Erythroblast (primary cell): ENCODE measurements at regions not wholly inside any gene's neighbourhood (a gene's known extent, or its start where the extent isn't known, plus 50 kb on each side); places are given as distances from the start of the nearest gene placed in this dataset.
"Not testable (repeated sequence)": the region's sequence is repeated elsewhere in the genome, so short reads cannot be mapped to it uniquely, and the experiment has no call there.

Experiments
- DNase-seq, 2 experiments: peaks; one replicate each; lab custom pipeline; 2025; lab: John Stamatoyannopoulos, UW
- GATA1 ChIP-seq: IDR thresholded peaks from 2 replicates; pipeline ENCODE4 v1.6.1; 2011; ENCODE audit warnings: low read depth, mild to moderate bottlenecking, control low read depth, low read length, moderate library complexity
- POLR2A ChIP-seq: IDR thresholded peaks from 2 replicates; pipeline ENCODE4 v1.6.1; 2011; ENCODE audit warnings: mild to moderate bottlenecking, low read length

DNA sequence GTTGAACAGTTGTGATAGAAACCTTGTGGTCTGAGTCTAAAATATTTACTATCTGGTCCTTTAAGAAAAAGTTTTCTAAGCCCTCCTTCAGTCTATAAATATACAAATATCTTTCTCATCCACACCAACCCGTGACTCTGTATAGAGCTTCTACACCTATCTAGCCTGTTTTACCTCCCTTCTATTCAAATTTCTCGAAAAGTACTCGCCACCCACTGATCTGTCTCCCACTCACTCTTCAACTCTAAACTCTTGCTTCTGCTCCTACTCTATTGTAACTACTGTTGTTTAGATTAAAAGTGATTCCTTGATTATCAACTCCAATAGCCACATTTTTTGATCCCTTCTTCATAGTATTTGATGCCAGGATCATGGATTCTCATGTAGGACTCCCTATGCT lies 329.4 kb upstream of the MAN1A1 start:
- no peak for TF ChIP-seq POLR2A
- no peak for DNase-seq

DNA sequence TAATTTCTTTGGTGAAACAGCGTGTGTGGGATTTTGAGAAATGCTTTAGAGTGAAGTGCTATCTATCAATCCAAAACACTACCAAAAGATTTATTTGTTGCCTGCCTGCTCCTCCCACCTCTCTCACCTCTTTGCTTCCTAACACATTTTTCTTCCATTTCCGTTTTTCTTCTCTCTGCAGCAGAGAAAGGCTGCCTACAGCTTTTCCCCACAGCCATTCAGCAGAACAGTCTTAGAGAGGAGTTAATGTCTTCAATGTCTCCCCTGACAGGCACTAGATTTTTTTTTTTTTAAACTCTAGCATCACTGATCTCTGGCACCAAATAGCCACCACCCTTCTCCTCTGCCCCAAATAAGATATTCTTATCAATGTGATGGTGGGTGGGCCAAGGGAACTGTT lies 327.8 kb upstream of the MAN1A1 start:
- TF ChIP-seq POLR2A (no peak), GATA1 (no peak)
- DNase-seq: peak; percentile 44 to 49

DNA sequence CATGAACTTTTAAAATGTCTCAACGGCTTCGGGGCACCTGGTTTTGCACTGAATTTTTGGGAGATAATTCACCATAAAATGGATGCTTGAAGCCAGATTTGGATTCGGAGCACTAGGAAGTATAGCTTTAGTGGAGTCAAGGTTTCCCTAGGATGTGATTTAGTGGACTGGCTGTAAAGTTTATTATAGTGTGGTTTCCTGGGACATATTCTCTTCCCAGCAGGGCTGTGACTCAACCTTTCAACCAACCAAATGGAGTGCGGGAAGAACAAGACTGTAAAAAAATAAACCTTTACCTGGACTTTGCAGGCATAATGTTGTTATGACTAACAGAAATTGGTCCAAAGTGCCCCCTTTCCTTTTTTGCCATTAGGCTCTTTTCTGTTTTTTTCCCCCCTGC lies 327.4 kb upstream of the MAN1A1 start:
- no peak for DNase-seq
- TF ChIP-seq GATA1 (no peak), POLR2A (no peak)

DNA sequence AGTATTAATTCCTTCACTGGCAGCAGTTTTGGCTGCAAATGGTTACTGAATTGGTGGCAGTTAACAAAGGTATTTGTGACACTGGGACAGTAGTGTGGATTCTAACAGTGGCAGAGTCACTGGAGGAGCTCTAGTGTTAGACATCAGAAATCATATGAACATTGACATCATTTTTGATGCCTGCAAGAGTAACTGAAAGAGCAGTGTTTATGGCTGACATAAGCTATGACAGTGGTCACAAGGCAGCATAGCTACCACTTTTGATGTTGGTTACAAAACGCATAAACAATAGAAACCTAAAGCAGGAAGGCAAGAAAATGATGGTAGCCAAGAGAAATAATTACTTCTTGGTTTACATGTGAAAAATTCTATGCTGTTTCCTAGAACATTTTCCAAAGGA lies 326.7 kb upstream of the MAN1A1 start:
- TF ChIP-seq POLR2A (no peak), GATA1 (no peak)
- DNase-seq: no peak

DNA sequence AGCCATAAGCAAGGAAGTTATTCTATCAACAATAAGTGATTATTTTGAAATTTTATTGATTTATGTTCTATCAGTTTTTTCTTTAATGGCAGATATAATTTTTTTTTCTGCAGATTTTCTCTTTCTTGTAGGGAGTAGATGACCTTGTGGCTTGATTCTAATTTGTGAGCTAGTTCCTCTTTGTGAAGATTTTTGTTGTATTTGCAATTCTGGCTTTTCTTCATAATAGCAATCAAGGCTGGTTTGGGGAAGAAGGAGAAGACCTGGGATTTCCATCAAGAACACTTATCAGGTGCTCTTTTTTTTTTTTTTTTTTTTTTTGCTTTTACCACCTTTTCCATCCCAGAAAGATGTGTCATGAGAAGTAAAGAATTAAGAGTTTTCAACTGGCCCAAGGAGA lies 324.2 kb upstream of the MAN1A1 start:
- no peak for TF ChIP-seq POLR2A
- no peak for TF ChIP-seq GATA1
- no peak for DNase-seq

DNA sequence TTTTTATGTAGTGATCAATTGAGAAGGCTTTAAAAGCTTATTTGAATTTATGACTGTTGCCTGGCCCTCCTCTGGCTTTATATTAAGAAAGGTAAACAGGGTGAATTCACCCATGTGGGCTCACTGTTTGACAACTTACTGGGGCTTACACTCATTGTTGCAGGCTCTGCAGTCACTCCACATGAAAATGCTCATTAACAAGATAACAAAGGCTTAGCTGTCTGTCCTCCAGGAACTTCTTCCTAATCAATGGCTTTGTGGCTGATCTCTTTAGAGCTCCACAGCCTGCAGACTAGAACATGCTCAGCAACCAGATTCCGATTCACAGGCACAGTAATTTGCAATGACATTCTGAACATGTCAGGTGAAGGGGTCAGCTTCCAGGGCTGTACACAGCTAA lies 323.2 kb upstream of the MAN1A1 start:
- no peak for TF ChIP-seq GATA1
- no peak for TF ChIP-seq POLR2A
- no peak for DNase-seq

DNA sequence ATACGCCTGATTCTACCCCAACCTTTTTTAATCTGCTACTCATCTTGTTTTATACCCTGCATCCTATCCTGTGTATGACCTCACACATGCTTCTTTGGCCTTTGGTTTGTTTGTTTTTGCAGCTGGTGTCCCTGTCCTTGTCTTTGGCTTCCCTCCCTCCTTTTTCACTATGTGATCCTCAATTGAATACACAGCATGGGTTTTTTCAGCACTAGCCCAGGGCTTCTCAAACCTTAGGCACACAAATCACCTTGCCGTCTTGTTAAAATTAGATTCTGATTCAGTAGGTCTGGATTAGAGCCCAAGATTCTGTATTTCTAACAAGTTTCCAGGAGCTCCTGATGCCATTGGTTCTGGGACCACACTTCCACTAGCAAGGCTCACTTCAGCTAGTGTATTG lies 321.5 kb upstream of the MAN1A1 start:
- DNase-seq: no peak
- no peak for TF ChIP-seq GATA1
- TF ChIP-seq POLR2A: no peak

DNA sequence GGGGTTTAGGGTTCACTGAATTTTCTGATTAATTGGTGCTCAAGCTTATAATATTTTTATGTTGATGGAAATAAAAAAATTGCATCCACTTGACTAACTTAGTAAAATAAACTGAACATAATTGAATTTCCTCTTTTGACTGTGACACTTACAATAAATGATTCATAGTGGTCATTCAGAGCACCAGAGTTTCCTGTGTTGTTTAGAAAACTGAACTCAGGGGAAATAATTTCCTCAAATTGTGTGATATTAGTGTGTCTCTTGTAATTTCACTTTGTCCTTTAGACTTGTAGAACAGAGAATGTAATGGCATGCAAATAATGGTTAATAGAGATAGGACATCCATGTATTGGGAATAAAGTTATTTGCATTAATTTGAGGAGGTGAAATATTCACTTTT lies 319.7 kb upstream of the MAN1A1 start:
- no peak for DNase-seq
- no peak for TF ChIP-seq GATA1
- no peak for TF ChIP-seq POLR2A

DNA sequence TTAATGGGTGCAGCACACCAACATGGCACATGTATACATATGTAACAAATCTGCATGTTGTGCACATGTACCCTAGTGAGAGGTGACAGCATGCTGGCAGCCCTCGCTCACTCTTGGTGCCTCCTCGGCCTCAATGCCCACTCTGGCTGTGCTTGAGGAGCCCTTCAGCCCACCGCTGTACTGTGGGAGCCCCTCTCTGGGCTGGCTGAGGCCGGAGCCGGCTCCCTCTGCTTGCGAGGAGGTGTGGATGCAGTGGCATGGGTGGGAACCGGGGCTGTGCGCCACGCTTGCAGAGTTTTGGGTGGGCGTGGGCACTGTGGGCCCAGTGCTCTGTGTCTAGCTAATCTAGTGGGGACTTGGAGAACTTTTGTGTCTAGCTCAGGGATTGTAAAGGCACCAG lies 315.9 kb upstream of the MAN1A1 start:
- not testable (repeated sequence) for DNase-seq

DNA sequence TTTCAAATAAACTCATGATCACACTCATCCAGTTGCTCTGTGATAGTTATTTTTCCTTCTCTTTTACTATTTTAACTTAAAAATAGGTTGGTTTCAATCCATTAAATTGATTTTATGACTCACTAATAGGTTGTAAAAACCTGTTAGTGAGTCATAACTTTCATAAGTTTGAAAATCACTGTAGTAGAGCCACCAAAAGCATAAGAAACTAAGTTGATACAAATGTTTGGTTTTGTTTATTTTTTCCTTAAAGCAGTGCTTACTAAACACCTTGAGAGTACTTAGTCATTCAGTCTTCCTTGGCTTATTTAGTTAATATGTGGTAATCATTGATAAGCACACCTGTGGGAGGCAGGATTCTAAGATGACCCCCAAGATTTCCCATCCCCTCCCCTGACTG lies 312.1 kb upstream of the MAN1A1 start:
- DNase-seq: no peak
- no peak for TF ChIP-seq GATA1
- TF ChIP-seq POLR2A: no peak

DNA sequence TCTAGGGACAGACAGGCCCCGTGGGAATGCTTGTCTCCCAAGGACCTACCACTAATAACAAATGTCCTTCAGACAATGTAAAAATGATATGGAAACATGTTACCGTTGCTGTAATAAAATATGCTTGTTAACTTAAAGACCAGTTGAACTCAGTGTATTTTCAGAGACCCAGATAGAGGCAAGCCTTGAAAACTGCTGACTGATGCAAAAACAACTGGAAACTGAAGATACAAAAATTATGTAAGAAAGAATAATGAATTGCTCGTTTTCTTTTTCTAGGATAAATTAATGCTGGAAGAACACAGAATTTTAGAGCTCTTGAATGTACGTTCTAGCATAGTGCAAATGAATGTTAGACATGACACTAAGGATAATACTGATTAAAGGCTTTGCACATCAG lies 311.5 kb upstream of the MAN1A1 start:
- TF ChIP-seq GATA1 (no peak), POLR2A (no peak)
- no peak for DNase-seq

DNA sequence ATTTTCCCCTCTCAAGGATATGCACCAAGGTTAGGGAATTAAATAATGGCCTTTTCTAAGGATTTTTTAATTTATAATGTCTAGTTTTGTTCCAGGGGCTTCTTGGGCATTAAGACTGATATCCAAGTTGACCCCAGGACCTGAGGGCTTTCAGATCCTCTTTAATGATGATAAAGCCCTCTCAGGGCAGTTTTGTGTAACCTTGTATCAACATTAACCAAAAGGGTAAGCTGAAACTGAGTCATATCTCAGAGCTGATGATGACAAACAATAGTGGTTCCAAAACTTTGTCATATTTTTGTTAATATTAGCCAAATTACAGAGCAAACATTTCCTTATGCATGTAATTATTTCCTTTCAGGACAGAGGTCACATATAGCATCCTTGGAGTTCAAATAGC lies 309.4 kb upstream of the MAN1A1 start:
- TF ChIP-seq GATA1: no peak
- TF ChIP-seq POLR2A: no peak
- no peak for DNase-seq

DNA sequence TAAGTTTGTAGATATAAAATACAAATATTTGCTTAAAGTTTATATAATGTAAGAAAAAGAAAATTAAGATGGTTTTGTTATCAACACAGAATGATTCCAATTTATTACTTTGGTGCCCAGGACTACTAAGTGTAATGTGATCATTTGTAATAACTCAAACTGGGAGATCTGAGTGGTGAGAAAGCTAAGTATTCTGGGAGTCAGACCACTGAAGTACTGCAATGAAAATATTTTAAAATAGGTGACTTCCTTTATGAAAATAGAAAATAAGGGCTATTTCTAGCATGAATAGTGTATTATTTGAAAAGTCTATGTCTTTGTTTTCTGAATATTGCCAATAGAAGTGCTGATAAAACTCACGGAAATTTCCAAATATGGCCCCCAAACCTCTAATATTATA lies 305.6 kb upstream of the MAN1A1 start:
- DNase-seq: no peak
- TF ChIP-seq GATA1 (no peak), POLR2A (no peak)

DNA sequence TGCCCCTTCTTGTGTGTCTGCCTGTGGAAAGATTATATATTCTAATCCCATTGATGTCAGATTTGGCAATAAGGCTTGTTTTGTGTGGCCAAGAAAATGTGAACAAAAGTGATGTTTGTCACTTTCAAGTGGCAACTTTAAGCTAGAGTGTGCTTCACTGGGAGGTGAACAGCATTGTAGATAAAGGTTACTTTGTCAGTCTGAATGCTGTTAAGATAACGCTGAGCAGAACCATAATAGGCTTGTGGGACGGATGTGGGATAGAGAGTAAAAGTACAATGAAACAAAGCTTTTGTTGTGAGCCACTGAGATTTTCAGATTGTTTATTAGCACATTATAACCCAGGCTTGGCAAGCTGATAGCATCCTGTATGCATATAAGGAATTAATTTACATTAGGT lies 303.8 kb upstream of the MAN1A1 start:
- DNase-seq: no peak
- TF ChIP-seq GATA1 (no peak), POLR2A (no peak)

DNA sequence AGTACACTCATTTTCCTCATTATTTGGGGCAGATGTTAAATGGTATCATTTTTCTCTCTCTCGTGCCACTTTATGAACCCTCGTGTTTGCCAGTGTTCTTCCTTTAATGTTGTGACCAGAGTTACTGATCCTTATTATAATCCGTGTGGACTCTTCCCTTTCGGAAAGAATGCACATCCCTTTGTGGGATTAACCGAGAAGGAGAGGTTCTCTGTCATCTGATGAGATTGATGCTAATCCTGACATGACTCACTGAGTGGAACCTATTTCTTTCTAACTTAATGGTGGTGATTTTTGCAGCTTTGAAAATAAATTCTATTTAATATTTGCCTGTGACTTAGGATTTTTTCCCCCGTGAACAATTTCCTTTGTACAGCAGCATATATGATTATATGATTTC lies 300.0 kb upstream of the MAN1A1 start:
- no peak for TF ChIP-seq POLR2A
- no peak for TF ChIP-seq GATA1
- DNase-seq: no peak

DNA sequence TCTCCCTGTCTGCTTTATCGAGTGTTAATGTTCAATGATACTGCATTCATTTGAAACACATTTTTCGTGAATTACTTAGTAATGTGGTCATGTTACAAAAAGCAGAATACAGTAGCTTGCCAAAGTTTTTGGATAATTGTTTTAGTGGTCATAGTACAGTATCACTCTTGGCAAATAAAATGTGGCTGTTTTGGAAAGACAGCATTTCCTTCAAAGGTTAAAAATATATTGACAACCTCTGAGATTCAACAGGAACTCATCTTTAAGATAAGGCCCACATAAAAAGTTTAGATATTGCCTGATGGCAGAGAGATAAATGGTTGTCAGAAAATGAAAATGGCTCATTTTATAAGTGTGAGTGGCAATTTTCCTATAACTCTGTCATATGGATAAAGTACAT lies 297.7 kb upstream of the MAN1A1 start:
- TF ChIP-seq GATA1 (no peak), POLR2A (no peak)
- DNase-seq: no peak
